ENCODE measurements at regions not wholly inside any gene's neighbourhood (a gene's known extent, or its start where the extent isn't known, plus 50 kb on each side); places are given as distances from the start of the nearest gene placed in this dataset.

GRCh38 chr15:70533931-70534742 is 229.2 kb downstream of the UACA start:
- no peak for TF ChIP-seq EZH2 (IDR thresholded peaks at IDR 0.05; ENCODE audit: borderline replicate concordance, control insufficient read depth, low read depth, low read length)
- TF ChIP-seq CTCF (IDR thresholded peaks at IDR 0.05 in 2 of 3, conservative IDR thresholded peaks at IDR 0.05 in 1 of 3; ENCODE audit: control insufficient read depth in 2 of 3, extremely low read depth in 1 of 3, insufficient read depth in 1 of 3, low read depth in 3 of 3, low read length in 3 of 3), result no peak
- TF ChIP-seq E2F4 (IDR thresholded peaks at IDR 0.05; ENCODE audit: low read depth, low read length), result no peak
